Gastroesophageal sphincter (tissue), 3 donors: ENCODE measurements at regions not wholly inside any gene's neighbourhood (a gene's known extent, or its start where the extent isn't known, plus 50 kb on each side); places are given as distances from the start of the nearest gene placed in this dataset.

Experiments
- POLR2A ChIP-seq, 2 donors: fragments of 450-650 bp; IDR thresholded peaks; one replicate each; pipeline ENCODE4 v1.6.1; 2017; ENCODE audit warnings: antibody characterized with exemption in 2 of 2, mild to moderate bottlenecking in 2 of 2, moderate library complexity in 1 of 2
- TF ChIP-seq, protein P1 (sequence below), 4 experiments: fragments of 200-600 bp in 2 of 4; fragments of 450-650 bp in 2 of 4; sonication (generic) in 1 of 4; IDR thresholded peaks; one replicate each; pipeline ENCODE4 v1.5.1; 2017 to 2019; ENCODE audit warnings: antibody characterized with exemption in 4 of 4, mild to moderate bottlenecking in 2 of 4, moderate library complexity in 2 of 4

DNA sequence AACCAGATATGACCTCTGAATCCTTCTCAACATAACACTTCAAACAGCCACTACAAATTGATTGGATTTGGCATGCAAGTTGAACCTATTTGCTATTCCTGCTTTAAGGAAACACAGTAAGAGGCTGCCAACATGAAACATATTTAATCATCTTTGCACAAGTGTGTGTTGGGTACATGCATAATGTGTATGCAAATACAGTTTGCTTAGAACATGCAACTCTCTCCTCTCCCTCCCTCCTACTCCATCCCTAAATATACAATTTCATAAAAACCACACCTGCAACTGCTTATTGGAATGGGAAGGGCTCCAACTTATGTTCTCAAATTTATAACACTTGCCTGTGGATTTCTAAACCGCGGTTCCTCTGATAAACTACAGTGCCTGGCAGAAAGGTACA, 71.5 kb downstream of the CD83 start:
- TF ChIP-seq, protein P1, sequence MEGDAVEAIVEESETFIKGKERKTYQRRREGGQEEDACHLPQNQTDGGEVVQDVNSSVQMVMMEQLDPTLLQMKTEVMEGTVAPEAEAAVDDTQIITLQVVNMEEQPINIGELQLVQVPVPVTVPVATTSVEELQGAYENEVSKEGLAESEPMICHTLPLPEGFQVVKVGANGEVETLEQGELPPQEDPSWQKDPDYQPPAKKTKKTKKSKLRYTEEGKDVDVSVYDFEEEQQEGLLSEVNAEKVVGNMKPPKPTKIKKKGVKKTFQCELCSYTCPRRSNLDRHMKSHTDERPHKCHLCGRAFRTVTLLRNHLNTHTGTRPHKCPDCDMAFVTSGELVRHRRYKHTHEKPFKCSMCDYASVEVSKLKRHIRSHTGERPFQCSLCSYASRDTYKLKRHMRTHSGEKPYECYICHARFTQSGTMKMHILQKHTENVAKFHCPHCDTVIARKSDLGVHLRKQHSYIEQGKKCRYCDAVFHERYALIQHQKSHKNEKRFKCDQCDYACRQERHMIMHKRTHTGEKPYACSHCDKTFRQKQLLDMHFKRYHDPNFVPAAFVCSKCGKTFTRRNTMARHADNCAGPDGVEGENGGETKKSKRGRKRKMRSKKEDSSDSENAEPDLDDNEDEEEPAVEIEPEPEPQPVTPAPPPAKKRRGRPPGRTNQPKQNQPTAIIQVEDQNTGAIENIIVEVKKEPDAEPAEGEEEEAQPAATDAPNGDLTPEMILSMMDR (IDR thresholded peaks at IDR 0.05) = no peak
- no peak for TF ChIP-seq POLR2A (IDR thresholded peaks at IDR 0.05)
